ENCODE measurements at regions not wholly inside any gene's neighbourhood (a gene's known extent, or its start where the extent isn't known, plus 50 kb on each side); places are given as distances from the start of the nearest gene placed in this dataset.
"Not testable (repeated sequence)": the region's sequence is repeated elsewhere in the genome, so short reads cannot be mapped to it uniquely, and the experiment has no call there.

- DNase-seq (ENCODE audit: low read depth in 2 of 2), result no peak
These were observed 52.0 kb downstream of the ZC3H11B start for GRCh38 chr1:219560856-219561255.

DNA sequence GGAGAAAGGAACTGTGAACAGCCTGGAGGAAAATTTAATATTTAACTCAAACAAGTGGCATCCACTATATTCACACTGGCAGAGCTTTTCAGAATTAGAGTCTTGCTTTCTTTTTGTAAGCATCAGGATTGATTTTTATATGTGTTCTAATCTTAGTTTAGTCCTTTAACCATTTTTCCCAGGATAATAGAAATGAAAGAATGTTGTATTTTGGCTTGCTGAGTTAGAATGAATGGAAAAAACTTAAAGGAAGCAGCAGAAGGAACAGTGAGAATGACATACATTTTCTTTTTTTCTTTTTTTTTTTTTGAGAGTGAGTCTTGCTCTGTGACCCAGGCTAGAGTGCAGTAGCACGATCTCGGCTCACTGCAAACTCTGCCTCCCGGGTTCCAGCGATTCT lies 53.0 kb downstream of the ZC3H11B start:
- DNase-seq (ENCODE audit: low read depth in 2 of 2), result no peak

DNA sequence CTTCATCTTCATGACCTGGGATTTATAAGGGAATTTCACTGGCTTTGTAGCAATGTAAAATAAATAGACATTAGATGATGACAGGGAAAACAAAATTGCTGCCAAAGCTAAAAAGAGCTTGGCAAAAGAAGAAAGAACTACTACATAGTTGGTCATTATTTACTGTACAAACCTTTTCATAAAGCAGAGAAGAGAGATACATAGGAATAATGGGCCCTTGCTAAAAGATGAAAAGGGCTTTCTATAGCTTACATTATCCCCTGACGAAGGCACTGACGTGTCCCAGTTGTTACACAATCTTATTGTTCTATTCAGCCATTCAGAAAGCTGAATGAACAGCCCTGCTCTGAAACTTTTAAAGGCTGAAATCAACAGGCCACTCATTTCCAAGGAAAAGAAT lies 57.1 kb downstream of the ZC3H11B start:
- no peak for DNase-seq (ENCODE audit: low read depth in 2 of 2)

DNA sequence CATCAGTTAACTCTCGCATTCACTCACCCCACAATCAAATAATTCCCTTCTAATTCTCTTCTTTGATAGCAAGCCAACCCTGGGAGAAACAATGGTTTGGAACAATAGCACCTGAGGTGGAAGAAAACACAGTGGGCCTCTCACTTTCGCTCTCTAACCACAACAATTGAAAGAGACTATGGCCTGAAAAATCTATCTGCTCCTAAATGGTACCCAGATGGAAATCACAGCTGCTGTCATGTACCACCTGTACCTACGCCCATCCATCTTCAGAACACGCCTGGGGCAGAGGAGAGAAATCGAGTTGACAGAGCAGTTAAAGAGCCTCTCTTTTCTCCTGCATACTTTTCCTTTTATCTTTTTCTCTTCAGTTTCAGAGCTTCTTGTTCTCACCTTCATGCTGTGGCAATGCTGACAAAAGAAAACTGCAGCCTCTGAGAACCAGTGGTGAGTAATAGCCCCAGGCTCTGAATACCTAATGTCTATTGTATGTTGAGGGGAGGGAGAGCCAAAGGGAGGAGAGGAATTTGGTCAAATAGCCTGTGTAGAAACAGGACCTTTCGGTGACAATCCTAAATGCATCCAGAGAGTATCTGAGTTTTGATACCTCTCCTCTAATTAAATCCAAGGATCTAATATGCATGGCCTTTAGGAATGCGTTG lies 57.7 kb downstream of the ZC3H11B start:
- DNase-seq (ENCODE audit: low read depth in 2 of 2), result no peak

DNA sequence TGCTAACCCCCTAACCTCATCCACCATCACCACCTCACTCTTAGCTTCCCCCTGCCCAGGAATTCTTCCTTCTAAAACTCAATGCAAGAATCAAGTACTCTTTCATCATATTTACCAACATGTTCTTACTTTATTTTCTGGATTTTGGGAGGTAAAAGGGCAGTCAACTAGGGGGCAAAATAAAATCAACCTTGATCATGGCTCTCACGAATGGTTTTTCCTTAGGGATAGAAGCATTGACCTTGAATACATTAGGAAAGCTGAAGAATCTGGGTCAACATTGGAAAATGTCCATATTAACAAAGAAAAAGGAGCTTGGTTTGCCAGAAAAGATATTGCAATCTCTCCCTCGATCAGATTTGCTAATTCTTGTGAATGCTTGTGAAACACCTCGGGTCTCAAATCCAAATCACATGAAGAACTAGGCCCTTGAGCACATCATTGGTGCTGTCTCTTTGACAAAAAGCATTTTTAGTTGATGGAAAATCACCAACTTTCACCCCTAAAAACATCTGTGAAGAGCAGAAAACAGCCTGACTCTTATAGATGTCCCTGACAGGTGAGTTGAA lies 58.9 kb downstream of the ZC3H11B start:
- no peak for DNase-seq (ENCODE audit: low read depth in 2 of 2)

GRCh38 chr1:219550201-219550600 lies 62.7 kb downstream of the ZC3H11B start:
- no peak for DNase-seq (ENCODE audit: low read depth in 2 of 2)

DNA sequence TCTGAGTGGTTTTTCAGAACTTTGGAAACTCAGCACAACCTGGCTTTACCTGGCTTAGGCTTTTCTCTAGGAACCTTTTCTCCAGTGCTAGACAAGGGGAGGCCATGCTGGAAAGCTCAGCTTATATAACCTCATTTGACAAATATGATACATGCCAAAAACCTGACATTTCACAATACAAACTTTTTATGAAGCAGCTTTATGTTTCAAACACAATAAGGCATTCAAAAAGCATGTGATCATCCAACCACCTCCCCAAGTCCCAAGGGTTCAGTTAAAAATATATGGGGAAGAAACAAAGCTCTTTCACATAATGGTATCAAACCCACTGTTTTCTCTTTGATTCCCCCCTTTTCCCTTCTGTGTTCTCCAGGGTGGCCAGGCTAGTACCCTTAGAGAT lies 63.7 kb downstream of the ZC3H11B start:
- no peak for DNase-seq (ENCODE audit: low read depth in 2 of 2)

- DNase-seq (ENCODE audit: low read depth in 2 of 2), result no peak
These were observed 64.5 kb downstream of the ZC3H11B start for GRCh38 chr1:219548386-219548785.

DNA sequence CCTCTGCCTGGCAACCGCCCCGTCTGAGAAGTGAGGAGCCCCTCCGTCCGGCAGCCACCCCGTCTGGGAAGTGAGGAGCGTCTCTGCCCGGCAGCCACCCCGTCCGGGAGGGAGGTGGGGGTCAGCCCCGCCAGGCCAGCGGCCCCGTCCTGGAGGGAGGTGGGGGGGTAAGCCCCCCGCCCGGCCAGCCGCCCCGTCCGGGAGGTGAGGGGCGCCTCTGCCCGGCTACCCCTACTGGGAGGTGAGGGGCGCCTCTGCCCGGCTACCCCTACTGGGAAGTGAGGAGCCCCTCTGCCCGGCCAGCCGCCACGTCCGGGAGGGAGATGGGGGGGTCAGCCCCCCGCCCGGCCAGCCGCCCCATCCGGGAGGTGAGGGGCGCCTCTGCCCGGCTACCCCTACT lies 67.1 kb downstream of the ZC3H11B start:
- not testable (repeated sequence) for DNase-seq (ENCODE audit: low read depth in 2 of 2)

GRCh38 chr1:219544163-219544846 lies 68.6 kb downstream of the ZC3H11B start:
- no peak for DNase-seq (ENCODE audit: low read depth in 2 of 2)

DNA sequence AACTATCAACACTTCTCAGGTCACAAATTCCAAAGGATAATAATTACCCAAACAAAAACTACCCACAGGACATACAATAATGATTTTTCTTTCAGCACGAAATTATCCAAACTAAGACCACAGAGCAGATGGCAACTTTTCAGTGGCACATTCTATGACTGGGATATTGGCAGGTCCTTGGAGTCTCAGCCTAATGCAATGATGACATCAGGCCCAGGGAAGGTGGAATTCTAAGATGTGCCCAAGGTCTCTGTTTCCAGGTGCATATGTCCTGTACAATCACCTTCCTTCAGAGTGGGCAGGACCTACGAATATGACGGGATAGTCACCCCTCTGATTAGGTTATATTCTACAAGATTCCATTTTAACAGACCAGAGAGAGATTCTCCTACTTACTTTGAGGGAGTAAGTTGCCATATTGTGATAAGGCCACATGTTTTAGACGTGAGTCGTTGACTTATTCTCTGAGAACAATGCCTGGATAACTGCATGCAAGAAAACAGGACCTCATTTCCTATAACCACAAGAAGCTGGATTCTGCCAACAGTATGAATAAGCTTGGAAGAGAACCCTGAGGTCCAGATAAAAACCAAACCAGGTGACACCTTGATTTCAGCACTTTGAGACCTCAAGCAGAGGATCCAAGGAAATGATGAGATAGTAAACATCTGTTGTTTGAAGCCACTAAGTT lies 69.9 kb downstream of the ZC3H11B start:
- DNase-seq (ENCODE audit: low read depth in 2 of 2), result no peak

GRCh38 chr1:219541946-219542345 lies 71.0 kb downstream of the ZC3H11B start:
- no peak for DNase-seq (ENCODE audit: low read depth in 2 of 2)

DNA sequence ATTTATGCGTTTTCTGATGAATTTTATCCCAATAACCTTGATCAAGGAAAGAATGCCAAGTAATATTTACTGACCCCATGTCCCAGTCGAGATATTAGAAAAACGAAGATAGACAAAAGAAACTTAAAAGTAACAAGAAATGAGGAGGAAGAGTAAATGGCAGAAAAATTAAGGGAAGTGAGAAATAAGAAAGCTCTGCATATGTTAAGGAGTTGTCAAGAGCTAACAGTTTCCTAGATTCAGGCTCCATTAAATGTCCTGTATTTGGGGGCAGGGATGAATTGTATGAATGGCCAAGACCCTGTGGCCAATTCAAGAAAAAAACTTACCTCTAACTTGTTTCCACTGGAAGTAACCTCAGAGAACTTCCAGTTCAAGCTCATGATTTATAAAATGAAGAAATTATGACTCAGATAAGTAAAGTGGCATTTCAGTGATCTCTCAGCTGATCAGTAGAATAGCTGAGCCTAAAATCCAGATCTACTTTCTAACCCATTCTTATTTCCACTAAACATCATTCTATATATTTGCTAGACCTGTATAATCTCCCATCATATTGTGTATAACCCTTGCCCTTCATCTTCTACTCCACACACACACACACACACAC lies 73.2 kb downstream of the ZC3H11B start:
- no peak for DNase-seq (ENCODE audit: low read depth in 2 of 2)

DNA sequence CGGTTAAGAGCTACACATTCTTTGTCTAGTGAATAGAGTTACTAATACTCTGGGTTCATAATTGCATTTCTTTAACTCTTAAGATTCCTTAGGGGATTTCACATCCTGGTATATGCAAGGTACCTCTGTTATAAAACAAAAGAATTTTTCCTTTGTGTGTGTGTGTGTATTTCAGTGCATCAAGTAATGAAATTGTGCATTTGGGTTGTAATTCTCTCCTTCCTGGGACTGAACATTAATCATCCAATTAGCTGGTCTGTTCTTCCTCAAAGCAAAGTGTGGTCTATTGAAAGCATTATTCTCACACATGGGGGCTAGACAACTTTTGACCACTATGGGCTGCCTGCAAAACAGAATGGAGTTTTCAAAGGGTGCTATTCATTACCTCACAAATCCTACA lies 74.0 kb downstream of the ZC3H11B start:
- DNase-seq (ENCODE audit: low read depth in 2 of 2), result no peak

DNA sequence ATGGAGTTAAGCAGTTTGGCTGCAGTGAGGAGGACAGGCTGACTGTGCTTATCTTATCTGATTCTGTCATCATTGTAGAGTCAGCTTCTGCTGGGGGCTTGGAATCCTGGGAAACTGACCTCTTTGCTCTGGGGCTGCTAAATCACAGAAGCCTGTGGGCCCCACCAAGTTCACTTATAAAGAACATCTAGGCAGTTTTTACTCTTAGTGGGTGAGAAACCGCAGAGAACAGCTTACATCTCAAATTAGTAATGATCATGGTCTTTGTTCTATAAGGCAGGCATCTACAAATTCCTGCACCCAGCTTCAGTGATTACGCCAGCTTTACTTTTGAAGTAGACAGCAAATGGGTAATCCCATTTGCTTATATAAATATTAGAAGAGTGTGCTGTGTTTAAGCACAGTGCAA lies 75.7 kb downstream of the ZC3H11B start:
- no peak for DNase-seq (ENCODE audit: low read depth in 2 of 2)

DNA sequence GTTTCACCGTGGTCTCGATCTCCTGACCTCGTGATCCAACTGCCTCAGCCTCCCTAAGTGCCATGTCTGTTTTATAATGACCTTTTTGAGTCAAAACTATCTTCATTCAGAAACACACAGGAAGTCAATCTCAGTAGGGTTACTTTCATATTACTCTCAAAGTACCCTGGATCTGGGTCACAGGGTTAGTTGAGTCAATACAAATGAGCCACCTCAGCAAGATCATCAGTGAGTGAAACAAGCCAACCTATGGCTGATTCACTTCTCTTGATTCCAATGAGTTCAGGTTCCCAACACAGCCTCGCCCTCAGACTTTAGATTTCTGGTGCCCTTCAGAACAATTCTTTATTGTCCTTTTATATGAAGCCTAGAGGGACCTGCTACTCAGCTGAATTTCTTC lies 76.9 kb downstream of the ZC3H11B start:
- no peak for DNase-seq (ENCODE audit: low read depth in 2 of 2)

GRCh38 chr1:219534991-219535390 lies 77.9 kb downstream of the ZC3H11B start:
- DNase-seq (ENCODE audit: low read depth in 2 of 2), result no peak

DNA sequence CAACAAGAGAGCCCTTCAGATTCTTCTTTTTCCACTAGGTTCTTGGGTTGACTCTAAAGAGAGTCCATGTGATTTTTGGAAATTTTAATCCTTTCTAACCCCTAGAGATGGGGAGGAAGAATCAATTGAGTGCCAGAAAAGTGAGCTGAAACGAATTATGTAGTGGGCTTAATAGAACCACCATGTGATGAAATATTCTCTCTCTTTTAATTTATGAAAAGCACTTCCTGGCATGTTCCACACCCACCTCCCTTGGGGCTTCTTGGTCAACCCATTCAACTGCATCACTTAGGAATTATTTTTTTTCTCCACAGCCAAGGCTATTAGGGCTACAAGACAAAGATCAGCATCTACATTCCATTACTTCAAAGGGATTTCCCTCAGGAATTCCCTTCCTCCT lies 79.6 kb downstream of the ZC3H11B start:
- no peak for DNase-seq (ENCODE audit: low read depth in 2 of 2)

DNA sequence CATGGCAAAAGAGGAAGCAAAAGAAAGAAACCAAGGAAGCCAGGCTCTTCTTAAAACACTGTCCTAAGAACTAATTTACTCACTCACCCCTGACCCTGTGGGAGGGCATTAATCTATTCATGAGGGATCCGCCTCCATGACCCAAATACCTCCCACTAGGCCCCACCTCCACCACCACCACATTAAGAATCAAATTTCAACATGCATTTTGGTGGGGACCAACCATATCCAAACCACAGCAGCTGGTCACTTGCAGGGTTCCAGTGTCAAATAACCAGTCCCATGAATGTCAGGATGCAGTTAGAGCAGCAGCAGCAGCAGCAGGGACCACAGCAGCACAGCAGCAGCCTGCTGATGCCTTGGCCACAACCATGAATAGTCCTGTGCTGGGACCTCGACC lies 83.8 kb downstream of the ZC3H11B start:
- DNase-seq (ENCODE audit: low read depth in 2 of 2), result no peak

- DNase-seq (ENCODE audit: low read depth in 2 of 2), result no peak
These were observed 84.3 kb downstream of the ZC3H11B start for GRCh38 chr1:219528633-219529032.

GRCh38 chr1:219527994-219528393 lies 84.9 kb downstream of the ZC3H11B start:
- DNase-seq (ENCODE audit: low read depth in 2 of 2), result no peak

DNA sequence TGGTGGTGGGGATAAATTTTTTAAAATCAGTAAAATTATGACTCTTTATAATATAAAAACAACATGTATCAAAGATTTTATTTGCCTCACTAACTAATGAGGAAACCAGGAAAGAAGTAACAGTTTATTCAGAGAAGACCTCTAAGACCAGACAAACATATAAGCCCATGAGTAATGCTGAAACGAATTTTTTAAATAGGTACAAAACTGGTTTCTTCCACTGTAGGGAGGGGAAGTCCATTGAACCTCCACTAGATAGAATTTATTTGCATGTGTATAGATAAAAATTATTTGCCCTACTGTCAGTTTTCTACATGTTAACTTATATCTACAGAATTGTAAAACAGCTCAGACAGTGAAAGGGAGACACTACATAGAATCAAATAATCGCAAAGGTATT lies 86.8 kb downstream of the ZC3H11B start:
- DNase-seq (ENCODE audit: low read depth in 2 of 2), result no peak

Measured in stimulated activated CD8-positive, alpha-beta memory T cell treated with anti-CD3 and anti-CD28 coated beads, Interleukin-15, amount 100 ng/mL, for 48 hours (primary cell).